ENCODE measurements at regions not wholly inside any gene's neighbourhood (a gene's known extent, or its start where the extent isn't known, plus 50 kb on each side); places are given as distances from the start of the nearest gene placed in this dataset.

DNA sequence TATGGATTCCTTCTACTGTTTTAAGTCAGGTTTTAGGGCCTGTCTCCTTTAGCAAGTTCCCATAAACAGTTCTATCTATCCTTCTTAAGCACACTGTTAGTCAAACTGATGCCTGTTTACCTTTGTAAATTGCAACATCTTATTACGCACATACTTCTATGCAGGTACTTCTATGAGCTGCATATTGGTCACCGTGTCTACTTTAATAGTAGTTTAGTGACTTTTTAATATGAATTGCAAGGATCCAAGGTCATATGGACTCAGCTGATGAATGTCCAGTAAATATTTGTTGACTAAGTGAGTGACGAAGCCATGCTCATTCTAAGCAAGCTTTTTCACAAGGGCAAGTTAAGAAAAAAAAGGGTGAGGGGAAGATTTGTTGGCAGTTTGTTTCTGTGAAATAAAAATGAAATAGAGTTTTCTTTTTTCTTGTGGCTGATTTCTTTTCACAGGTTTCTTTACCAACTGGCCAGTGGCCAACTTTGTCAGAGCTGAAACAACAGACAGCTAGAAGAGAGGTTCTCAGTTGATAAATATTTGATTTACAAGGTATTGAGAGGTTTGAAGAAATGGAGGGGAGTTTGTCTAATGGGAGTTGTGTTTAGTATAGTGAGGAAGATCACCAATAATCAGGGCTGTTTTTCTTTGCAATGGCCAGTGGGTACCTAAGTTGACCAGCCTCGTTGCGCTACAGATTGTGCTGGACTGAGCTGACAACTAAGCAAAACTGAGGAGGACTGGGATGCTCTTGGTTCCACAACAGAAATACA is 141.1 kb downstream of the SLC15A5 start:
- BruUV-seq (replicated peaks), result no TSS peak
- Histone ChIP-seq H2AFZ (ENCODE audit: low read depth, low read length) (no peak overlapping the region), H3K4me1 (ENCODE audit: control insufficient read depth, extremely low read depth, insufficient read depth, low read length) (no peaks in the 10 kb centered on the region), H3K9me1 (replicated peaks; ENCODE audit: control insufficient read depth, extremely low read depth, insufficient read depth, low read length) (no peaks in the 10 kb centered on the region), H3K36me3 (ENCODE audit: control insufficient read depth in 2 of 2, extremely low read depth in 1 of 2, insufficient read depth in 2 of 2, low read length in 2 of 2) (no peaks in the 10 kb centered on the region), H3K9me3 (replicated peaks; ENCODE audit: control insufficient read depth, insufficient read depth, low read length) (no peaks in the 10 kb centered on the region), H3K4me3 (replicated peaks in 1 of 3; ENCODE audit: insufficient read depth in 1 of 3, low read depth in 1 of 3, low read length in 3 of 3) (no peak overlapping the region), H3K4me2 (ENCODE audit: insufficient read depth, low read length) (no peak overlapping the region), H3K27ac (ENCODE audit: insufficient read depth, low read depth, low read length) (no peak overlapping the region), H3K79me2 (ENCODE audit: control insufficient read depth, insufficient read depth, low read length) (no peaks in the 10 kb centered on the region), H3K9ac (replicated peaks; ENCODE audit: extremely low read depth, insufficient read depth, low read length) (no peak overlapping the region), H3K27me3 (ENCODE audit: control insufficient read depth in 2 of 2, insufficient read depth in 2 of 2, low read length in 2 of 2) (no peaks in the 10 kb centered on the region), H4K20me1 (replicated peaks; ENCODE audit: control insufficient read depth, extremely low read depth, insufficient read depth, low read length) (no peaks in the 10 kb centered on the region)
- DNase-seq (ENCODE audit: low read depth, low spot score) (no peak), FAIRE-seq (no peak)
- dilution Hi-C loops (cut with MboI; ENCODE audit: extremely low pct_ligation_motif_present, low sequenced_read_pairs), result no loop called here
- ChIA-PET CTCF (no interaction called here), POLR2A (no interaction called here)
- TF ChIP-seq MYC (IDR thresholded peaks at IDR 0.05; ENCODE audit: low read depth, low read length) (no peak), POLR2AphosphoS5 (IDR thresholded peaks at IDR 0.05; ENCODE audit: insufficient read depth, low read depth, low read length) (no peak), FOS (IDR thresholded peaks at IDR 0.05; ENCODE audit: borderline replicate concordance, insufficient read depth, low read length) (no peak)
- intact Hi-C loops (cut with micrococcal nuclease), result no loop called here

DNA sequence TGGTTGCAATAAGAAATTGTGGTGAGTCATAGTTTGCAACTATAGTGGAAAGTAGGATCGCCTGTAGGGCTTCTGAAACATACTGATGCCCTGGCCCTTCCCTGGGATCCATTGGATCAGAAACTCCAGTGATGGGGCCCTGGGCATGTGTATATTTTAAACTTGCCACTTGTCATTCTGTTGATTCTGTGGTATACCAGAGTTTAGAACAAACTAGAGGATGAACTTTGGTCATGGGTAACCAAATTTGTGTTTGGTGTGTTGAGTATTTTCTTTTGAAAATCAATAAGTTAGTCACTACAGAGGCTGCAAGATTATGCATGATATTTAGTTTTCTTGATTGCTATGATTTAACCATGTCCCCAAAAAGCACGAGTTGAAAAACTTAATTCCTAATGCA is 142.2 kb downstream of the SLC15A5 start:
- H3K36me3 ChIP-seq (ENCODE audit: control insufficient read depth in 2 of 2, extremely low read depth in 1 of 2, insufficient read depth in 2 of 2, low read length in 2 of 2), result no peaks in the 10 kb centered on the region
- dilution Hi-C loops (cut with MboI; ENCODE audit: extremely low pct_ligation_motif_present, low sequenced_read_pairs), result no loop called here
- DNase-seq (ENCODE audit: low read depth, low spot score), result no peak
- intact Hi-C loops (cut with micrococcal nuclease), result no loop called here
- no peak overlapping the region for H2AFZ ChIP-seq (ENCODE audit: low read depth, low read length)
- H3K27ac ChIP-seq (ENCODE audit: insufficient read depth, low read depth, low read length), result no peak overlapping the region
- no peaks in the 10 kb centered on the region for H3K79me2 ChIP-seq (ENCODE audit: control insufficient read depth, insufficient read depth, low read length)
- H3K9me3 ChIP-seq (replicated peaks; ENCODE audit: control insufficient read depth, insufficient read depth, low read length), result no peaks in the 10 kb centered on the region
- no peaks in the 10 kb centered on the region for H3K4me1 ChIP-seq (ENCODE audit: control insufficient read depth, extremely low read depth, insufficient read depth, low read length)
- CTCF ChIA-PET, result no interaction called here
- no peaks in the 10 kb centered on the region for H3K27me3 ChIP-seq (ENCODE audit: control insufficient read depth in 2 of 2, insufficient read depth in 2 of 2, low read length in 2 of 2)
- FAIRE-seq, result no peak
- no TSS peak for BruUV-seq (replicated peaks)
- H3K9ac ChIP-seq (replicated peaks; ENCODE audit: extremely low read depth, insufficient read depth, low read length), result no peak overlapping the region
- H3K4me3 ChIP-seq (replicated peaks in 1 of 3; ENCODE audit: insufficient read depth in 1 of 3, low read depth in 1 of 3, low read length in 3 of 3), result no peak overlapping the region
- H3K9me1 ChIP-seq (replicated peaks; ENCODE audit: control insufficient read depth, extremely low read depth, insufficient read depth, low read length), result no peaks in the 10 kb centered on the region
- POLR2A ChIA-PET, result no interaction called here
- no peak overlapping the region for H3K4me2 ChIP-seq (ENCODE audit: insufficient read depth, low read length)
- no peak for TF ChIP-seq POLR2AphosphoS5 (IDR thresholded peaks at IDR 0.05; ENCODE audit: insufficient read depth, low read depth, low read length)
- TF ChIP-seq EZH2 (IDR thresholded peaks at IDR 0.05; ENCODE audit: borderline replicate concordance, low read depth, low read length, severe bottlenecking), result no peak
- no peak for TF ChIP-seq POLR2A (IDR thresholded peaks at IDR 0.05; ENCODE audit: low read depth, low read length)
- TF ChIP-seq, protein P1, sequence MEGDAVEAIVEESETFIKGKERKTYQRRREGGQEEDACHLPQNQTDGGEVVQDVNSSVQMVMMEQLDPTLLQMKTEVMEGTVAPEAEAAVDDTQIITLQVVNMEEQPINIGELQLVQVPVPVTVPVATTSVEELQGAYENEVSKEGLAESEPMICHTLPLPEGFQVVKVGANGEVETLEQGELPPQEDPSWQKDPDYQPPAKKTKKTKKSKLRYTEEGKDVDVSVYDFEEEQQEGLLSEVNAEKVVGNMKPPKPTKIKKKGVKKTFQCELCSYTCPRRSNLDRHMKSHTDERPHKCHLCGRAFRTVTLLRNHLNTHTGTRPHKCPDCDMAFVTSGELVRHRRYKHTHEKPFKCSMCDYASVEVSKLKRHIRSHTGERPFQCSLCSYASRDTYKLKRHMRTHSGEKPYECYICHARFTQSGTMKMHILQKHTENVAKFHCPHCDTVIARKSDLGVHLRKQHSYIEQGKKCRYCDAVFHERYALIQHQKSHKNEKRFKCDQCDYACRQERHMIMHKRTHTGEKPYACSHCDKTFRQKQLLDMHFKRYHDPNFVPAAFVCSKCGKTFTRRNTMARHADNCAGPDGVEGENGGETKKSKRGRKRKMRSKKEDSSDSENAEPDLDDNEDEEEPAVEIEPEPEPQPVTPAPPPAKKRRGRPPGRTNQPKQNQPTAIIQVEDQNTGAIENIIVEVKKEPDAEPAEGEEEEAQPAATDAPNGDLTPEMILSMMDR (IDR thresholded peaks at IDR 0.05; ENCODE audit: extremely low read depth in 1 of 2, insufficient read depth in 1 of 2, low read depth in 1 of 2, low read length in 2 of 2), result no peak
- no peak for TF ChIP-seq JUN (IDR thresholded peaks at IDR 0.05; ENCODE audit: borderline replicate concordance, insufficient read depth, insufficient read length, low read depth)
- TF ChIP-seq, protein P2, sequence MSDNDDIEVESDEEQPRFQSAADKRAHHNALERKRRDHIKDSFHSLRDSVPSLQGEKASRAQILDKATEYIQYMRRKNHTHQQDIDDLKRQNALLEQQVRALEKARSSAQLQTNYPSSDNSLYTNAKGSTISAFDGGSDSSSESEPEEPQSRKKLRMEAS (IDR thresholded peaks at IDR 0.05; ENCODE audit: insufficient read depth, insufficient read length), result no peak
- no peak for TF ChIP-seq GATA2 (IDR thresholded peaks at IDR 0.05; ENCODE audit: insufficient read depth, insufficient read length, low read depth, low read length)
- TF ChIP-seq FOS (IDR thresholded peaks at IDR 0.05; ENCODE audit: borderline replicate concordance, insufficient read depth, low read length), result no peak
- TF ChIP-seq MYC (IDR thresholded peaks at IDR 0.05; ENCODE audit: low read depth, low read length), result no peak
- H4K20me1 ChIP-seq (replicated peaks; ENCODE audit: control insufficient read depth, extremely low read depth, insufficient read depth, low read length), result no peaks in the 10 kb centered on the region
